Endothelial cell of umbilical vein (primary cell): ENCODE measurements at regions not wholly inside any gene's neighbourhood (a gene's known extent, or its start where the extent isn't known, plus 50 kb on each side); places are given as distances from the start of the nearest gene placed in this dataset.

Source experiments
- CTCF ChIP-seq, 2 donors: IDR thresholded peaks; 1 replicate in 1 of 2; 2 replicates in 1 of 2; pipeline ENCODE4 v1.5.1; 2011; ENCODE audit warnings: low read length in 2 of 2, mild to moderate bottlenecking in 2 of 2, moderate library complexity in 2 of 2, control low read depth in 1 of 2, inconsistent platforms in 1 of 2, low read depth in 1 of 2; ENCODE audit not compliant: insufficient read depth in 1 of 2; ENCODE audit errors: extremely low read depth in 1 of 2
- EZH2 ChIP-seq: IDR thresholded peaks from 2 replicates; pipeline ENCODE4 v1.6.1; 2012; ENCODE audit warnings: borderline replicate concordance, low read depth, mild to moderate bottlenecking, moderate library complexity, low read length, inconsistent platforms; ENCODE audit not compliant: severe bottlenecking
- FOS ChIP-seq: IDR thresholded peaks from 2 replicates; pipeline ENCODE4 v1.6.1; 2011; ENCODE audit warnings: mild to moderate bottlenecking, low read length, moderate library complexity, borderline replicate concordance; ENCODE audit not compliant: insufficient read depth
- POLR2A ChIP-seq: IDR thresholded peaks from 2 replicates; pipeline ENCODE4 v1.6.1; 2012; ENCODE audit warnings: low read depth, mild to moderate bottlenecking, control low read depth, low read length
- POLR2AphosphoS5 ChIP-seq: IDR thresholded peaks from 2 replicates; pipeline ENCODE4 v1.6.1; 2012; ENCODE audit warnings: low read depth, mild to moderate bottlenecking, control low read depth, low read length, moderate library complexity; ENCODE audit not compliant: insufficient read depth

DNA sequence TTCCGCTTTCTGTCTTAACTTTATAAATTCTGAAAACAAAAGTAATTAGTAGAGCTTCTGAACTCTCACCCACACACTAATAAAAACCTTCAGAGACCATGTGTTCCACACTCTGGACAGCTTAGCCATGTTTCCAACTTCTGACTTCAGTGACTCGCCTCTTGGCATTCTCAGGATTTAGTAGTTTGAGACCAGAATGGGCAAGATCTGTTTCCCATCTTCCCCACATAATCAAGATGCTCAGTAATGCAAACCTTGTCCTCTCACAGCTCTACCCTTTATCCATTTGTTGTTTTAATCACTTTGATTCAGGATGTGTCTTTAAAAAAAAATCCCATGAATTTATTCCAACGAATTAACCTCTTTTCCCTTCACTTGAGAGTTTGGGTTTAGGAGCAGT lies 166.6 kb upstream of the SLC24A5 start:
- no peak for TF ChIP-seq CTCF (IDR thresholded peaks at IDR 0.05; ENCODE audit: extremely low read depth in 1 of 2, insufficient read depth in 1 of 2, low read depth in 1 of 2, low read length in 2 of 2)
- no peak for TF ChIP-seq EZH2
- no peak for TF ChIP-seq POLR2AphosphoS5
- TF ChIP-seq POLR2A = no peak
- no peak for TF ChIP-seq FOS
